ENCODE measurements at regions not wholly inside any gene's neighbourhood (a gene's known extent, or its start where the extent isn't known, plus 50 kb on each side); places are given as distances from the start of the nearest gene placed in this dataset.

DNA sequence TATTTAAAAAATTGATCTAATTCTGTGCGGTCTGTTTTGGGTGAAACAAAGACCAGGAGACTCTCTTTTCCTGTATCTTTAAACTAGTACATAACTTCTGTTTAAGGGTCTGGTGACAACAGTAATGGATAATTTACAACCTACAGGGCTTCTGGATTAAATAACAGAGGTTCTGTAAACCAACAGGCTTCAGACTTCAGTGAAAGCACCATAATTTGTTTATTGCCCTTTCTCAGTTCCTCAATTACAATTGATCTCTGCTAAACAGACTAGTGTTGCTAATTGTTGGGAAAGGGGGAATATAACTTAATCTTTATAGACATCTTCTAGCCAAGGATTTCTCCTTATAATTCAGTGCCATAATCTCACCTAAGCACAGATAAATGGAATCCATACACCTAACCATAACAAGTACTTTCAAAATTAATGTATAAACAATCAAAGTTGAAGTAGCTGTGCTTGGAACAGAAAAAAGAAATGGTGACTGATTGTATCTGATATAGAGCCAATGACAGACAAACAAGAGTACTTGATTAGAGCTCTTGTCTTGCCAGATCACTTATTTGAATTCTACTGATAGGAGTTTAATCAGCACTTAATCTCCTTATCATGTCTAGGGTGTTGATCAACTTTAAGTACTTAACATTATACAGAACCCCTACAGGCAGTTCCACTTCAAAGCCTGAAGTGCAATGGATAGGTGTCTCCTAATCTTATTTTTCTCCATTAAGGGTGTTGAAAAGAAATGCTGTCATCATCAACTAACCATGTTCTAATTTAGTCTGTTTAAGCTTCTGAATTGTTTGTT is 536.0 kb downstream of the NR2F1-AS1 start:
- TF ChIP-seq SPI1 (IDR thresholded peaks at IDR 0.05; ENCODE audit: borderline replicate concordance, insufficient read depth, low read depth, low read length) (peak; percentile 52; the same call in 1 of the 2 replicates), ESRRA (IDR thresholded peaks at IDR 0.05; ENCODE audit: low read length) (no peak), CHD1 (IDR thresholded peaks at IDR 0.05; ENCODE audit: low read depth, low read length) (no peak)
- TF ChIP-seq, protein P1, sequence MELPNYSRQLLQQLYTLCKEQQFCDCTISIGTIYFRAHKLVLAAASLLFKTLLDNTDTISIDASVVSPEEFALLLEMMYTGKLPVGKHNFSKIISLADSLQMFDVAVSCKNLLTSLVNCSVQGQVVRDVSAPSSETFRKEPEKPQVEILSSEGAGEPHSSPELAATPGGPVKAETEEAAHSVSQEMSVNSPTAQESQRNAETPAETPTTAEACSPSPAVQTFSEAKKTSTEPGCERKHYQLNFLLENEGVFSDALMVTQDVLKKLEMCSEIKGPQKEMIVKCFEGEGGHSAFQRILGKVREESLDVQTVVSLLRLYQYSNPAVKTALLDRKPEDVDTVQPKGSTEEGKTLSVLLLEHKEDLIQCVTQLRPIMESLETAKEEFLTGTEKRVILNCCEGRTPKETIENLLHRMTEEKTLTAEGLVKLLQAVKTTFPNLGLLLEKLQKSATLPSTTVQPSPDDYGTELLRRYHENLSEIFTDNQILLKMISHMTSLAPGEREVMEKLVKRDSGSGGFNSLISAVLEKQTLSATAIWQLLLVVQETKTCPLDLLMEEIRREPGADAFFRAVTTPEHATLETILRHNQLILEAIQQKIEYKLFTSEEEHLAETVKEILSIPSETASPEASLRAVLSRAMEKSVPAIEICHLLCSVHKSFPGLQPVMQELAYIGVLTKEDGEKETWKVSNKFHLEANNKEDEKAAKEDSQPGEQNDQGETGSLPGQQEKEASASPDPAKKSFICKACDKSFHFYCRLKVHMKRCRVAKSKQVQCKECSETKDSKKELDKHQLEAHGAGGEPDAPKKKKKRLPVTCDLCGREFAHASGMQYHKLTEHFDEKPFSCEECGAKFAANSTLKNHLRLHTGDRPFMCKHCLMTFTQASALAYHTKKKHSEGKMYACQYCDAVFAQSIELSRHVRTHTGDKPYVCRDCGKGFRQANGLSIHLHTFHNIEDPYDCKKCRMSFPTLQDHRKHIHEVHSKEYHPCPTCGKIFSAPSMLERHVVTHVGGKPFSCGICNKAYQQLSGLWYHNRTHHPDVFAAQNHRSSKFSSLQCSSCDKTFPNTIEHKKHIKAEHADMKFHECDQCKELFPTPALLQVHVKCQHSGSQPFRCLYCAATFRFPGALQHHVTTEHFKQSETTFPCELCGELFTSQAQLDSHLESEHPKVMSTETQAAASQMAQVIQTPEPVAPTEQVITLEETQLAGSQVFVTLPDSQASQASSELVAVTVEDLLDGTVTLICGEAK (IDR thresholded peaks at IDR 0.05; ENCODE audit: borderline replicate concordance) = no peak
- 93% methylated on average over 1 of the region's 1 CpG for WGBS (ENCODE audit: insufficient coverage, insufficient replicate concordance, low lambda C conversion rate, missing lambda C conversion rate)

More for the DNA sequence above, 536.0 kb downstream of the NR2F1-AS1 start:
- ChIA-PET CTCF (interaction anchor here (1.0 kb wide), 1 partner anchor 14 kb away, joined by 3 read pairs; no protein-coding TSS in a partner anchor), SMC1A (ENCODE audit: uncharacterized antibody, unreplicated experiment) (interaction anchor here (1.0 kb wide), 1 partner anchor 62 kb away, joined by 3 read pairs; no protein-coding TSS in a partner anchor), POLR2A (no interaction called here), RAD21 (ENCODE audit: unreplicated experiment) (no interaction called here)
- Histone ChIP-seq H3K27me3 (replicated peaks in 1 of 2; ENCODE audit: control insufficient read depth in 2 of 2, insufficient read depth in 2 of 2, low read length in 1 of 2) (no peaks in the 10 kb centered on the region), H3K79me2 (ENCODE audit: control insufficient read depth, insufficient read depth, low read length) (no peaks in the 10 kb centered on the region), H3K4me1 (ENCODE audit: control insufficient read depth, insufficient read depth, low read length) (no peaks in the 10 kb centered on the region), H3K4me3 (no peak overlapping the region), H3K4me2 (ENCODE audit: control insufficient read depth, insufficient read depth) (no peak overlapping the region), H3K9me3 (replicated peaks; ENCODE audit: control insufficient read depth, insufficient read depth, low read length) (no peaks in the 10 kb centered on the region), H4K20me1 (ENCODE audit: control insufficient read depth, insufficient read depth) (no peaks in the 10 kb centered on the region), H3K27ac (ENCODE audit: control insufficient read depth, insufficient read depth) (no peak overlapping the region), H3K9ac (ENCODE audit: control insufficient read depth, insufficient read depth, low read length) (no peak overlapping the region), H2AFZ (ENCODE audit: control insufficient read depth, low read depth, low read length) (no peak overlapping the region), H3K36me3 (ENCODE audit: control insufficient read depth in 2 of 2, insufficient read depth in 2 of 2, low read length in 1 of 2) (no peaks in the 10 kb centered on the region)
- peak; percentile 27 for FAIRE-seq
- in situ Hi-C loops (cut with MboI) = no loop called here
- peak; percentile 48; the same call in 1 of the 3 replicates for ATAC-seq
- DNase-seq (ENCODE audit: low read depth, low spot score) = no peak
- intact Hi-C loops (cut with micrococcal nuclease; ENCODE audit: unreplicated experiment) = no loop called here
- no TSS peak for BruUV-seq (replicated peaks)

Data from GM12878 (cell line).